Coronary artery (tissue), 2 donors: ENCODE measurements at regions not wholly inside any gene's neighbourhood (a gene's known extent, or its start where the extent isn't known, plus 50 kb on each side); places are given as distances from the start of the nearest gene placed in this dataset.

Source experiments
- DNase-seq: peaks from one replicate; pipeline ENCODE4 v3.0.0-alpha.2; 2017; ENCODE audit warnings: low spot score
- H3K27ac ChIP-seq, 2 donors: fragments of 200-600 bp; sonication (generic); one replicate each; pipeline ENCODE4 v1.5.1; 2016 to 2019
- H3K4me3 ChIP-seq: fragments of 200-600 bp; sonication (generic); 2 replicates; pipeline ENCODE4 v1.5.1; 2016; ENCODE audit warnings: mild to moderate bottlenecking, moderate library complexity
- TF ChIP-seq, protein P1 (sequence below): fragments of 200-600 bp; sonication (generic); IDR thresholded peaks from one replicate; pipeline ENCODE4 v1.5.1; 2019; ENCODE audit warnings: antibody characterized with exemption

DNA sequence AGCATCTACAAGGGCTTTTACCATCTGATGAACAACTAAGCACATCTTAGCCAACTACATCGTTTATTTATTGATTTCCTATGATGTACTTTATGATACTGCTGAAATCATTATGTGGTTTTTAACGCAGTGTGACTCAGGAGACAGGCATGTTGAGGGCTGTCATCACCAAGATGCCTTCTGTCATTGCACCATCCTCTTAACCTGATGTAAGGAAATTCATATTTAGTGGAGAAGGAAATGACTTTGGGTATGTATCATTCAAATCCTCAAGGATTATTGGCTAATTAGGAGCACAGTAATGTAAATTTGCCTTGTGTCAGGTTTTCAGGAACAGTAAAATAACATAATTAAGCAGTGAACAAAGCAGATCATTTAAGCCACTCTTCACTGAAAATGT lies 138.5 kb upstream of the MGMT start:
- Histone ChIP-seq H3K4me3 (no peak overlapping the region), H3K27ac (no peak overlapping the region)
- TF ChIP-seq, protein P1, sequence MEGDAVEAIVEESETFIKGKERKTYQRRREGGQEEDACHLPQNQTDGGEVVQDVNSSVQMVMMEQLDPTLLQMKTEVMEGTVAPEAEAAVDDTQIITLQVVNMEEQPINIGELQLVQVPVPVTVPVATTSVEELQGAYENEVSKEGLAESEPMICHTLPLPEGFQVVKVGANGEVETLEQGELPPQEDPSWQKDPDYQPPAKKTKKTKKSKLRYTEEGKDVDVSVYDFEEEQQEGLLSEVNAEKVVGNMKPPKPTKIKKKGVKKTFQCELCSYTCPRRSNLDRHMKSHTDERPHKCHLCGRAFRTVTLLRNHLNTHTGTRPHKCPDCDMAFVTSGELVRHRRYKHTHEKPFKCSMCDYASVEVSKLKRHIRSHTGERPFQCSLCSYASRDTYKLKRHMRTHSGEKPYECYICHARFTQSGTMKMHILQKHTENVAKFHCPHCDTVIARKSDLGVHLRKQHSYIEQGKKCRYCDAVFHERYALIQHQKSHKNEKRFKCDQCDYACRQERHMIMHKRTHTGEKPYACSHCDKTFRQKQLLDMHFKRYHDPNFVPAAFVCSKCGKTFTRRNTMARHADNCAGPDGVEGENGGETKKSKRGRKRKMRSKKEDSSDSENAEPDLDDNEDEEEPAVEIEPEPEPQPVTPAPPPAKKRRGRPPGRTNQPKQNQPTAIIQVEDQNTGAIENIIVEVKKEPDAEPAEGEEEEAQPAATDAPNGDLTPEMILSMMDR = no peak
- no peak for DNase-seq

GRCh38 chr10:129329385-129330055 lies 137.5 kb upstream of the MGMT start:
- no peak overlapping the region for H3K4me3 ChIP-seq
- H3K27ac ChIP-seq = no peak overlapping the region
- TF ChIP-seq, protein P1 = no peak
- DNase-seq = no peak

- no peak overlapping the region for H3K27ac ChIP-seq
- TF ChIP-seq, protein P1 = no peak
- H3K4me3 ChIP-seq = no peak overlapping the region
- no peak for DNase-seq
These were observed 136.8 kb upstream of the MGMT start for GRCh38 chr10:129330211-129330610.

- no peak for DNase-seq
- TF ChIP-seq, protein P1 = no peak
- H3K4me3 ChIP-seq = no peak overlapping the region
These were observed 135.7 kb upstream of the MGMT start for GRCh38 chr10:129331207-129331838.

GRCh38 chr10:129331839-129332220 lies 135.2 kb upstream of the MGMT start:
- H3K4me3 ChIP-seq = no peak overlapping the region
- TF ChIP-seq, protein P1 = no peak
- no peak overlapping the region for H3K27ac ChIP-seq
- no peak for DNase-seq

More at GRCh38 chr10:129331207-129331838, 135.7 kb upstream of the MGMT start:
- H3K27ac ChIP-seq = no peak overlapping the region

DNA sequence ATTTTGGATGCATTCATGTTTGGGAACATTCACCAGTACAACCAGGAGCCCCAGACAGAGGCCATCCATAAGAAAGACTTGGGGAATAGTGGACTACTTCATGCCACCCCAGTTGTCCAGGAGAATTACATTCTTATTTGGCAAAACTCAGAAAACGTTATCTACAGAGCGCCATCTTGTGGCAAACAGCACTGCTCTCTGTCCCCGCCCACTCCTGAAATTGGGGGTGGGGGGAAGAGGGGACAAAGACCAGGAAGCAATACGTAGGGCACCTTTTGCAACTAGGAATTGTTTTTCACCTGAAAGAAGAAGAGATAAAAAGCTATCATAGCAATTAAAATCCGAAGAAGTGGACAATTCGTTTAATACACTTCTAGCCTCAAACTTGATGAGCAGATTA lies 134.6 kb upstream of the MGMT start:
- H3K4me3 ChIP-seq = no peak overlapping the region
- TF ChIP-seq, protein P1 = no peak
- no peak for DNase-seq
- H3K27ac ChIP-seq = no peak overlapping the region

GRCh38 chr10:129333706-129334105 lies 133.3 kb upstream of the MGMT start:
- TF ChIP-seq, protein P1 = no peak
- no peak overlapping the region for H3K27ac ChIP-seq
- no peak for DNase-seq
- H3K4me3 ChIP-seq = no peak overlapping the region
